Stimulated activated naive CD8-positive, alpha-beta T cell treated with anti-CD3 and anti-CD28 coated beads, Interleukin-15, Interleukin-2, amounts not matched to agents 100 ng/mL and 50 ng/mL, for 24 hours (primary cell): ENCODE measurements at regions not wholly inside any gene's neighbourhood (a gene's known extent, or its start where the extent isn't known, plus 50 kb on each side); places are given as distances from the start of the nearest gene placed in this dataset.
"Not testable (repeated sequence)": the region's sequence is repeated elsewhere in the genome, so short reads cannot be mapped to it uniquely, and the experiment has no call there.

Source experiments
- H3K27ac Mint-ChIP-seq: one replicate; pipeline ENCODE4 v1.8.0; 2021; ENCODE audit warnings: mild to moderate bottlenecking, mixed read lengths
- H3K27me3 Mint-ChIP-seq: one replicate; pipeline ENCODE4 v1.8.0; 2021; ENCODE audit warnings: mixed read lengths
- H3K36me3 Mint-ChIP-seq: one replicate; pipeline ENCODE4 v1.8.0; 2021; ENCODE audit warnings: low read depth, mixed read lengths
- H3K4me1 Mint-ChIP-seq: one replicate; pipeline ENCODE4 v1.8.0; 2021; ENCODE audit warnings: low read depth, mixed read lengths
- H3K4me3 Mint-ChIP-seq: one replicate; pipeline ENCODE4 v1.8.0; 2021; ENCODE audit warnings: mild to moderate bottlenecking, mixed read lengths
- H3K9me3 Mint-ChIP-seq: one replicate; pipeline ENCODE4 v1.8.0; 2021; ENCODE audit warnings: mixed read lengths

- Mint-ChIP-seq H3K4me3 (no peak overlapping the region), H3K36me3 (no peaks in the 10 kb centered on the region), H3K4me1 (peaks cover 3% of the 10 kb centered on the region), H3K9me3 (no peaks in the 10 kb centered on the region), H3K27me3 (no peaks in the 10 kb centered on the region), H3K27ac (no peak overlapping the region)
Observed at GRCh38 chr5:87141544-87141943, 126.1 kb upstream of the RASA1 start.

GRCh38 chr5:87145853-87146252 is 121.8 kb upstream of the RASA1 start:
- H3K36me3 Mint-ChIP-seq, H3K9me3 Mint-ChIP-seq, H3K4me3 Mint-ChIP-seq, H3K27me3 Mint-ChIP-seq, H3K4me1 Mint-ChIP-seq, H3K27ac Mint-ChIP-seq: not testable (repeated sequence)

- Mint-ChIP-seq H3K4me1 (peaks cover 7% of the 10 kb centered on the region), H3K4me3 (no peak overlapping the region), H3K27me3 (no peaks in the 10 kb centered on the region), H3K9me3 (no peaks in the 10 kb centered on the region), H3K27ac (no peak overlapping the region), H3K36me3 (no peaks in the 10 kb centered on the region)
Observed at GRCh38 chr5:87147441-87147840, 120.2 kb upstream of the RASA1 start.

GRCh38 chr5:87150630-87151029 is 117.1 kb upstream of the RASA1 start:
- no peaks in the 10 kb centered on the region for H3K36me3 Mint-ChIP-seq
- H3K9me3 Mint-ChIP-seq, result no peaks in the 10 kb centered on the region
- no peak overlapping the region for H3K4me3 Mint-ChIP-seq
- H3K27ac Mint-ChIP-seq, result no peak overlapping the region
- peaks cover 7% of the 10 kb centered on the region for H3K4me1 Mint-ChIP-seq
- no peaks in the 10 kb centered on the region for H3K27me3 Mint-ChIP-seq

- no peak overlapping the region for H3K27ac Mint-ChIP-seq
- peaks cover 7% of the 10 kb centered on the region for H3K4me1 Mint-ChIP-seq
- H3K36me3 Mint-ChIP-seq, result no peaks in the 10 kb centered on the region
- no peak overlapping the region for H3K4me3 Mint-ChIP-seq
- no peaks in the 10 kb centered on the region for H3K9me3 Mint-ChIP-seq
- H3K27me3 Mint-ChIP-seq, result no peaks in the 10 kb centered on the region
Observed at GRCh38 chr5:87151547-87151946, 116.1 kb upstream of the RASA1 start.

- Mint-ChIP-seq H3K9me3 (no peaks in the 10 kb centered on the region), H3K27ac (no peak overlapping the region), H3K4me3 (no peak overlapping the region), H3K36me3 (no peaks in the 10 kb centered on the region), H3K4me1 (peaks cover 7% of the 10 kb centered on the region), H3K27me3 (no peaks in the 10 kb centered on the region)
Observed at GRCh38 chr5:87152886-87153285, 114.8 kb upstream of the RASA1 start.

GRCh38 chr5:87154191-87154590 is 113.5 kb upstream of the RASA1 start:
- H3K4me3 Mint-ChIP-seq, result no peak overlapping the region
- H3K36me3 Mint-ChIP-seq, result no peaks in the 10 kb centered on the region
- no peak overlapping the region for H3K27ac Mint-ChIP-seq
- no peaks in the 10 kb centered on the region for H3K9me3 Mint-ChIP-seq
- H3K4me1 Mint-ChIP-seq, result peaks cover 7% of the 10 kb centered on the region
- H3K27me3 Mint-ChIP-seq, result no peaks in the 10 kb centered on the region

- Mint-ChIP-seq H3K27me3 (no peaks in the 10 kb centered on the region), H3K27ac (no peak overlapping the region), H3K4me3 (no peak overlapping the region), H3K4me1 (peaks cover 7% of the 10 kb centered on the region), H3K36me3 (no peaks in the 10 kb centered on the region), H3K9me3 (no peaks in the 10 kb centered on the region)
Observed at GRCh38 chr5:87155106-87155505, 112.6 kb upstream of the RASA1 start.

GRCh38 chr5:87156631-87157030 is 111.1 kb upstream of the RASA1 start:
- Mint-ChIP-seq H3K9me3 (no peaks in the 10 kb centered on the region), H3K4me3 (no peak overlapping the region), H3K4me1 (peaks cover 2% of the 10 kb centered on the region)

GRCh38 chr5:87164409-87164808 is 103.3 kb upstream of the RASA1 start:
- Mint-ChIP-seq H3K27ac (no peak overlapping the region), H3K4me1 (no peaks in the 10 kb centered on the region), H3K4me3 (no peak overlapping the region), H3K9me3 (no peaks in the 10 kb centered on the region), H3K36me3 (no peaks in the 10 kb centered on the region), H3K27me3 (no peaks in the 10 kb centered on the region)

More at GRCh38 chr5:87156631-87157030, 111.1 kb upstream of the RASA1 start:
- Mint-ChIP-seq H3K27ac (no peak overlapping the region), H3K36me3 (no peaks in the 10 kb centered on the region), H3K27me3 (no peaks in the 10 kb centered on the region)

GRCh38 chr5:87169300-87169991 is 98.2 kb upstream of the RASA1 start:
- Mint-ChIP-seq H3K4me3 (no peak overlapping the region), H3K36me3 (no peaks in the 10 kb centered on the region), H3K27ac (no peak overlapping the region), H3K27me3 (no peaks in the 10 kb centered on the region), H3K4me1 (no peaks in the 10 kb centered on the region), H3K9me3 (no peaks in the 10 kb centered on the region)

GRCh38 chr5:87170799-87171198 is 96.9 kb upstream of the RASA1 start:
- H3K36me3 Mint-ChIP-seq, result no peaks in the 10 kb centered on the region
- H3K27ac Mint-ChIP-seq, result no peak overlapping the region

GRCh38 chr5:87182649-87183048 is 85.0 kb upstream of the RASA1 start:
- H3K9me3 Mint-ChIP-seq, result no peaks in the 10 kb centered on the region
- H3K36me3 Mint-ChIP-seq, result no peaks in the 10 kb centered on the region
- H3K4me1 Mint-ChIP-seq, result peaks cover 18% of the 10 kb centered on the region
- H3K27me3 Mint-ChIP-seq, result no peaks in the 10 kb centered on the region
- no peak overlapping the region for H3K27ac Mint-ChIP-seq
- peak overlapping the region; percentile 24 for H3K4me3 Mint-ChIP-seq

More at GRCh38 chr5:87170799-87171198, 96.9 kb upstream of the RASA1 start:
- Mint-ChIP-seq H3K4me1 (no peaks in the 10 kb centered on the region), H3K4me3 (no peak overlapping the region), H3K27me3 (no peaks in the 10 kb centered on the region), H3K9me3 (no peaks in the 10 kb centered on the region)

- no peaks in the 10 kb centered on the region for H3K9me3 Mint-ChIP-seq
- no peak overlapping the region for H3K4me3 Mint-ChIP-seq
- no peak overlapping the region for H3K27ac Mint-ChIP-seq
Observed at GRCh38 chr5:87183896-87184295, 83.8 kb upstream of the RASA1 start.

GRCh38 chr5:87184605-87185004 is 83.1 kb upstream of the RASA1 start:
- Mint-ChIP-seq H3K9me3 (no peaks in the 10 kb centered on the region), H3K27ac (no peak overlapping the region), H3K36me3 (no peaks in the 10 kb centered on the region), H3K27me3 (no peaks in the 10 kb centered on the region), H3K4me1 (peaks cover 18% of the 10 kb centered on the region), H3K4me3 (no peak overlapping the region)

More at GRCh38 chr5:87183896-87184295, 83.8 kb upstream of the RASA1 start:
- H3K36me3 Mint-ChIP-seq, result no peaks in the 10 kb centered on the region
- H3K4me1 Mint-ChIP-seq, result peaks cover 18% of the 10 kb centered on the region
- H3K27me3 Mint-ChIP-seq, result no peaks in the 10 kb centered on the region

- Mint-ChIP-seq H3K27me3 (no peaks in the 10 kb centered on the region), H3K9me3 (no peaks in the 10 kb centered on the region), H3K4me1 (peaks cover 20% of the 10 kb centered on the region), H3K27ac (no peak overlapping the region), H3K4me3 (no peak overlapping the region), H3K36me3 (no peaks in the 10 kb centered on the region)
Observed at GRCh38 chr5:87185838-87186237, 81.8 kb upstream of the RASA1 start.
